ENCODE measurements at regions not wholly inside any gene's neighbourhood (a gene's known extent, or its start where the extent isn't known, plus 50 kb on each side); places are given as distances from the start of the nearest gene placed in this dataset.

- no peak overlapping the region for H3K27ac ChIP-seq
- H3K4me1 ChIP-seq, result no peaks in the 10 kb centered on the region
- no peaks in the 10 kb centered on the region for H3K27me3 ChIP-seq
- no peak overlapping the region for H3K4me3 ChIP-seq
- H3K36me3 ChIP-seq, result no peaks in the 10 kb centered on the region
- ATAC-seq (no peak), DNase-seq (no peak)
- TF ChIP-seq CTCF (IDR thresholded peaks at IDR 0.05), result no peak
- intact Hi-C loops (cut with DNase I), result no loop called here
- H3K9me3 ChIP-seq, result no peaks in the 10 kb centered on the region
These were observed 94.3 kb upstream of the ARPP21 start for GRCh38 chr3:35544976-35545375.

GRCh38 chr3:35549690-35550089 is 89.6 kb upstream of the ARPP21 start:
- ATAC-seq, result no peak
- Histone ChIP-seq H3K27me3 (no peaks in the 10 kb centered on the region), H3K4me1 (no peaks in the 10 kb centered on the region), H3K27ac (no peak overlapping the region), H3K4me3 (no peak overlapping the region), H3K36me3 (no peaks in the 10 kb centered on the region), H3K9me3 (no peaks in the 10 kb centered on the region)
- intact Hi-C loops (cut with DNase I), result no loop called here
- TF ChIP-seq CTCF (IDR thresholded peaks at IDR 0.05), result no peak
- no peak for DNase-seq

- DNase-seq, result no peak
- H3K36me3 ChIP-seq, result no peaks in the 10 kb centered on the region
- H3K27ac ChIP-seq, result no peak overlapping the region
- ATAC-seq, result no peak
- H3K4me3 ChIP-seq, result no peak overlapping the region
- H3K4me1 ChIP-seq, result no peaks in the 10 kb centered on the region
- intact Hi-C loops (cut with DNase I), result no loop called here
- TF ChIP-seq CTCF (IDR thresholded peaks at IDR 0.05), result no peak
- H3K27me3 ChIP-seq, result no peaks in the 10 kb centered on the region
- peaks cover 0 to 4% of the 10 kb centered on the region in 2 donors for H3K9me3 ChIP-seq
These were observed 77.2 kb upstream of the ARPP21 start for GRCh38 chr3:35562141-35562540.

GRCh38 chr3:35565048-35565447 is 74.3 kb upstream of the ARPP21 start:
- Histone ChIP-seq H3K9me3 (peaks cover 0 to 3% of the 10 kb centered on the region in 2 donors), H3K36me3 (no peaks in the 10 kb centered on the region), H3K4me1 (no peaks in the 10 kb centered on the region), H3K4me3 (no peak overlapping the region), H3K27ac (no peak overlapping the region), H3K27me3 (no peaks in the 10 kb centered on the region)
- no peak for TF ChIP-seq CTCF (IDR thresholded peaks at IDR 0.05)
- intact Hi-C loops (cut with DNase I), result no loop called here
- ATAC-seq (no peak), DNase-seq (no peak)

Data from left lung (tissue), 4 donors.